ENCODE measurements at regions not wholly inside any gene's neighbourhood (a gene's known extent, or its start where the extent isn't known, plus 50 kb on each side); places are given as distances from the start of the nearest gene placed in this dataset.

GRCh38 chr2:64383881-64384280 is 70.1 kb upstream of the LGALSL start:
- no peak for TF ChIP-seq CTCF (IDR thresholded peaks at IDR 0.05; ENCODE audit: poor library complexity, severe bottlenecking)
- no peaks in the 10 kb centered on the region for H3K9me3 ChIP-seq (ENCODE audit: severe bottlenecking)
- no peak overlapping the region for H3K27ac ChIP-seq (ENCODE audit: poor library complexity, severe bottlenecking)
- no peak for DNase-seq (ENCODE audit: low spot score)
- no peak overlapping the region for H3K4me3 ChIP-seq (ENCODE audit: severe bottlenecking)
- no peaks in the 10 kb centered on the region for H3K4me1 ChIP-seq (ENCODE audit: insufficient read depth, poor library complexity, severe bottlenecking)
- no peaks in the 10 kb centered on the region for H3K36me3 ChIP-seq (ENCODE audit: low read depth)
- no peaks in the 10 kb centered on the region for H3K27me3 ChIP-seq (ENCODE audit: insufficient read depth, poor library complexity, severe bottlenecking)
- ATAC-seq (ENCODE audit: low read depth) = no peak

GRCh38 chr2:64386676-64387075 is 67.3 kb upstream of the LGALSL start:
- Histone ChIP-seq H3K27ac (ENCODE audit: poor library complexity, severe bottlenecking) (no peak overlapping the region), H3K9me3 (ENCODE audit: severe bottlenecking) (no peaks in the 10 kb centered on the region), H3K36me3 (ENCODE audit: low read depth) (no peaks in the 10 kb centered on the region), H3K27me3 (ENCODE audit: insufficient read depth, poor library complexity, severe bottlenecking) (no peaks in the 10 kb centered on the region), H3K4me1 (ENCODE audit: insufficient read depth, poor library complexity, severe bottlenecking) (no peaks in the 10 kb centered on the region), H3K4me3 (ENCODE audit: severe bottlenecking) (no peak overlapping the region)
- TF ChIP-seq CTCF (IDR thresholded peaks at IDR 0.05; ENCODE audit: poor library complexity, severe bottlenecking) = no peak
- ATAC-seq (ENCODE audit: low read depth) (no peak), DNase-seq (ENCODE audit: low spot score) (no peak)

- DNase-seq (ENCODE audit: low spot score) (no peak), ATAC-seq (ENCODE audit: low read depth) (no peak)
- H3K36me3 ChIP-seq (ENCODE audit: low read depth) = no peaks in the 10 kb centered on the region
- H3K27ac ChIP-seq (ENCODE audit: poor library complexity, severe bottlenecking) = no peak overlapping the region
- H3K9me3 ChIP-seq (ENCODE audit: severe bottlenecking) = no peaks in the 10 kb centered on the region
- no peaks in the 10 kb centered on the region for H3K4me1 ChIP-seq (ENCODE audit: insufficient read depth, poor library complexity, severe bottlenecking)
- TF ChIP-seq CTCF (IDR thresholded peaks at IDR 0.05; ENCODE audit: poor library complexity, severe bottlenecking) = no peak
- no peak overlapping the region for H3K4me3 ChIP-seq (ENCODE audit: severe bottlenecking)
- no peaks in the 10 kb centered on the region for H3K27me3 ChIP-seq (ENCODE audit: insufficient read depth, poor library complexity, severe bottlenecking)
Measured at GRCh38 chr2:64390586-64390985, 63.4 kb upstream of the LGALSL start.

- no peak for TF ChIP-seq CTCF (IDR thresholded peaks at IDR 0.05; ENCODE audit: poor library complexity, severe bottlenecking)
- ATAC-seq (ENCODE audit: low read depth) = no peak
- H3K36me3 ChIP-seq (ENCODE audit: low read depth) = no peaks in the 10 kb centered on the region
- no peaks in the 10 kb centered on the region for H3K4me1 ChIP-seq (ENCODE audit: insufficient read depth, poor library complexity, severe bottlenecking)
- no peak for DNase-seq (ENCODE audit: low spot score)
- H3K9me3 ChIP-seq (ENCODE audit: severe bottlenecking) = no peaks in the 10 kb centered on the region
- no peak overlapping the region for H3K4me3 ChIP-seq (ENCODE audit: severe bottlenecking)
- no peak overlapping the region for H3K27ac ChIP-seq (ENCODE audit: poor library complexity, severe bottlenecking)
- H3K27me3 ChIP-seq (ENCODE audit: insufficient read depth, poor library complexity, severe bottlenecking) = no peaks in the 10 kb centered on the region
Measured at GRCh38 chr2:64391424-64391823, 62.5 kb upstream of the LGALSL start.

- Histone ChIP-seq H3K27me3 (ENCODE audit: insufficient read depth, poor library complexity, severe bottlenecking) (no peaks in the 10 kb centered on the region), H3K36me3 (ENCODE audit: low read depth) (no peaks in the 10 kb centered on the region), H3K27ac (ENCODE audit: poor library complexity, severe bottlenecking) (no peak overlapping the region), H3K9me3 (ENCODE audit: severe bottlenecking) (no peaks in the 10 kb centered on the region), H3K4me1 (ENCODE audit: insufficient read depth, poor library complexity, severe bottlenecking) (no peaks in the 10 kb centered on the region), H3K4me3 (ENCODE audit: severe bottlenecking) (no peak overlapping the region)
- no peak for DNase-seq (ENCODE audit: low spot score)
- no peak for TF ChIP-seq CTCF (IDR thresholded peaks at IDR 0.05; ENCODE audit: poor library complexity, severe bottlenecking)
- no peak for ATAC-seq (ENCODE audit: low read depth)
Measured at GRCh38 chr2:64391940-64392339, 62.0 kb upstream of the LGALSL start.
